WI38 (cell line): ENCODE measurements at regions not wholly inside any gene's neighbourhood (a gene's known extent, or its start where the extent isn't known, plus 50 kb on each side); places are given as distances from the start of the nearest gene placed in this dataset.

Source experiments
- H3K4me3 ChIP-seq: 2 replicates; pipeline ENCODE4 v1.5.1; 2011; ENCODE audit warnings: low read depth, mild to moderate bottlenecking, control low read depth, low read length
- CTCF ChIP-seq: IDR thresholded peaks from 2 replicates; pipeline ENCODE4 v1.5.1; 2012; ENCODE audit warnings: low read depth, mild to moderate bottlenecking, control low read depth, low read length

DNA sequence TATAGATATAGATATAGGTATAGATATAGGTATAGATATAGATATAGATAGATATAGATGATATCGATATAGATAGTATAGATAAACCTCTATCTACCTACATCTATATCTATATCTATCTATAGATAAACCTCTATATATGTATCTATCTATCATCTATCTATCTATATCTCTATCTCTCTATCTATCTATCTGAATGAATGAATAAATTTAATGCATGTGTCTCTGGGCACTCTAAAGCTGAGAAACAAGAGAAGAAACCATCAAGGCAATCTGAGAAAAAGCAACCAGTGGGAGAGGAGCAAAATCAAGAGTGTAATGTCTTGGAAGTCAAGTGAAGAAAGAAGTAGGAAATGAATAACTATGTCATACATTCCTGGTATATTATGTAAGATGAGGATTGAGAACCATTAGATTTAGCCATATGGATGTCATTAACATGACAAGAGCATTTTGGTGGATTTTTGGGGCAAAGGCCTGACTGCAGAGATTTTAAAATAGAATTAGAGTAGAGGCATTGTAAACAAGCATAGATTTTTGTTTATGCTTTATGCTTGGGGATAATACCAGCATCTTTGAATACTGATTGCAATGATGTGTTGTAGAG, 1262.7 kb upstream of the MIR17HG start:
- TF ChIP-seq CTCF: no peak
- no peak overlapping the region for H3K4me3 ChIP-seq

DNA sequence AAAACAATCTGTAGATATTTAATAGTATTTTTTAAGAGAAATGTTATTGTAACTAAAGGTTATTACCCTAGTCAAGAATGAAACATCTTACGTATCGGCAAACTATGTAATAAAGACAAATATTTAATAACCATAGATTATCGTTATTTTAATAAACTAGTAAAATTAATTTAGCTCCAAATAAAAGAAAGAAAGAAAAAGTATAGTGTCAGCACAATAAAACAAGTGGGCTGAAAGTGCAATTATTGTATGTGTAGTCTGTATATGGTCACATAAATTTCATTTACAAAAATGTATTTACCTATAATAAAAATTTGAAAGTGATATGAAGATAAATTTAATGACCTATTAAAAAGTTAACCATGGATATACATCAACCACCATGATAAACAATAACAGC, 1258.4 kb upstream of the MIR17HG start:
- no peak overlapping the region for H3K4me3 ChIP-seq
- no peak for TF ChIP-seq CTCF

DNA sequence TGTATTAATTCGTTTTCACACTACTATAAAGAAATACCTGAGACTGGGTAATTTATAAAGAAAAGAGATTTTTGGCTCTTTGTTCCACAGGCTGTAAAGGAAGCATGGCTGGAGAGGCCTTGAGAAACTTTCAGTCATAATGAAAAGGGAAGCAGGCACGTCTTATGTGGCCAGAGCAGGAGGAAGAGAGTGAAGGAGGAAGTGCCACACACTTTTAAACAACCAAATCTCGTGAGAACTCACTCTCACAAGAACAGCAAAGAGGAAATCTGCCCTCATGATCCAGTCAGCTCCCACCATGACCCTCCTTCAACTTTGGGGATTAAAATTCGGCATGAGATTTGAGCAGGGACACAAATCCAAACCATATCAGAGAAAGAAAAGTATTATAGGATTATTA, 1255.9 kb upstream of the MIR17HG start:
- TF ChIP-seq CTCF: no peak
- no peak overlapping the region for H3K4me3 ChIP-seq

GRCh38 chr13:90094357-90094756, 1253.1 kb upstream of the MIR17HG start:
- no peak for TF ChIP-seq CTCF
- H3K4me3 ChIP-seq: no peak overlapping the region

GRCh38 chr13:90098577-90098976, 1248.9 kb upstream of the MIR17HG start:
- H3K4me3 ChIP-seq: no peak overlapping the region
- no peak for TF ChIP-seq CTCF

DNA sequence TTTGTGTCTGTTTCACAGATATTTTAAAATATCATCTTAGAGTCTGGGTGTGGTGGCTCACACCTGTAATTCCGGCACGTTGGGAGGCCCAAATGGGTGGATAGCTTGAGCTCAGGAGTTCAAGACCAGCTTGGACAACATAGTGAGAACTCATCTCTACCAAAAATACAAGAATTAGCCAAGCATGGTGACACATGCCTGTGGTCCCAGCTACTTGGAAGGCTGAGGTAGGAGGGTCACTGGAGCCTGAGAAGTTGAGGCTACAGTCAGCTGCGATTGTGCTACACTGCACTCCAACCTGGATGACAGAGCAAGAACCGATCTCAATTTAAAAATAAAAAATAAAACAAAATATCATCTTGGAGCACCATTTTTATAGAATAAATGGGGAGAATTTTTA, 1247.6 kb upstream of the MIR17HG start:
- no peak for TF ChIP-seq CTCF
- H3K4me3 ChIP-seq: no peak overlapping the region

DNA sequence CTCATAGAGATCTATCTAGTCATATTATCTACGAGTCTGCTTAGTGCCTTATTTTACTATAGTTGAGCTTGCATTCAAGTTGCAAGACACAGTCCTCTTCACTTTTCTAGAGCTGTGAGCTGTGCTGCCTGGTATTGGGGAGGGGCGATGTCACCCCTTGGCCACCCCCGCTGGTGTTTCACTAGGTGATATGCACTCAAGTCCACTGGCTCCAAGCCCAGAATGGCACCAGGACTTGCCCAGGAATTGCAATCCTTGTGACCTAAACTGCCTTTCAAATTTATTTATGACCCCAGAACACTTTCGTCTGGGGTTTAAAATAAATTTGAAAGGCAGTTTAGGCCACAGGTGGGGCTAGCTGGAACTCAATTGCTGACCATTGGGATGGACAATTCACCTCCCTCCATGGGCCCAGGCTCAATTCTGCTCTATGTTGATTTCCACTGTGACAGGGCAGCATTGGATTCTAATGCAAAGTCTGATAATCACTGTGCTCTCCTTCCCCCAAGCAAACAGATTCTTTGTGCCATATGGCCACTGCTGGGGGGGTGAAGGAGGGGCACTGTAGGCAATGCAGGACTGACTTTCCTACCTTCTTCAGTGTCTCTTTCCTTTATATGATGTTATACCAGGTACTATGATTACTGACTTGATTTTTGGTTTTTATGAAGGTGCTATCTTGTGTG, 1244.2 kb upstream of the MIR17HG start:
- TF ChIP-seq CTCF: no peak

More for the DNA sequence above, 1244.2 kb upstream of the MIR17HG start:
- no peak overlapping the region for H3K4me3 ChIP-seq
